ENCODE measurements at regions not wholly inside any gene's neighbourhood (a gene's known extent, or its start where the extent isn't known, plus 50 kb on each side); places are given as distances from the start of the nearest gene placed in this dataset.
"Not testable (repeated sequence)": the region's sequence is repeated elsewhere in the genome, so short reads cannot be mapped to it uniquely, and the experiment has no call there.

GRCh38 chr7:120185940-120186682 lies 86.9 kb upstream of the KCND2 start:
- DNase-seq (ENCODE audit: insufficient read length, low spot score) (no peak), FAIRE-seq (no peak)
- no peak for TF ChIP-seq POU2F2 (IDR thresholded peaks at IDR 0.05; ENCODE audit: low read depth, low read length)
- TF ChIP-seq POLR2A (IDR thresholded peaks at IDR 0.05; ENCODE audit: low read depth, low read length): no peak
- no peak for TF ChIP-seq TAF1 (IDR thresholded peaks at IDR 0.05; ENCODE audit: low read depth, low read length)
- no peak for TF ChIP-seq PAX5 (IDR thresholded peaks at IDR 0.05; ENCODE audit: insufficient read depth, low read length, severe bottlenecking)
- TF ChIP-seq POLR2AphosphoS5 (IDR thresholded peaks at IDR 0.05; ENCODE audit: low read depth, low read length): no peak
- no peak for TF ChIP-seq SPI1 (IDR thresholded peaks at IDR 0.05; ENCODE audit: low read depth, low read length)

- no peak for DNase-seq (ENCODE audit: insufficient read length, low spot score)
- no peak for FAIRE-seq
- TF ChIP-seq POU2F2 (IDR thresholded peaks at IDR 0.05; ENCODE audit: low read depth, low read length): no peak
- TF ChIP-seq PAX5 (IDR thresholded peaks at IDR 0.05; ENCODE audit: insufficient read depth, low read length, severe bottlenecking): no peak
- no peak for TF ChIP-seq SPI1 (IDR thresholded peaks at IDR 0.05; ENCODE audit: low read depth, low read length)
- TF ChIP-seq POLR2A (IDR thresholded peaks at IDR 0.05; ENCODE audit: low read depth, low read length): no peak
- no peak for TF ChIP-seq POLR2AphosphoS5 (IDR thresholded peaks at IDR 0.05; ENCODE audit: low read depth, low read length)
- TF ChIP-seq TAF1 (IDR thresholded peaks at IDR 0.05; ENCODE audit: low read depth, low read length): no peak
These were observed 86.3 kb upstream of the KCND2 start for GRCh38 chr7:120186688-120187087.

GRCh38 chr7:120189623-120190022 lies 83.4 kb upstream of the KCND2 start:
- no peak for FAIRE-seq
- no peak for DNase-seq (ENCODE audit: insufficient read length, low spot score)
- TF ChIP-seq POU2F2 (IDR thresholded peaks at IDR 0.05; ENCODE audit: low read depth, low read length) (no peak), POLR2A (IDR thresholded peaks at IDR 0.05; ENCODE audit: low read depth, low read length) (no peak), PAX5 (IDR thresholded peaks at IDR 0.05; ENCODE audit: insufficient read depth, low read length, severe bottlenecking) (no peak), TAF1 (IDR thresholded peaks at IDR 0.05; ENCODE audit: low read depth, low read length) (no peak), POLR2AphosphoS5 (IDR thresholded peaks at IDR 0.05; ENCODE audit: low read depth, low read length) (no peak), SPI1 (IDR thresholded peaks at IDR 0.05; ENCODE audit: low read depth, low read length) (no peak)

GRCh38 chr7:120190109-120190508 lies 82.9 kb upstream of the KCND2 start:
- TF ChIP-seq POU2F2 (IDR thresholded peaks at IDR 0.05; ENCODE audit: low read depth, low read length): no peak
- TF ChIP-seq SPI1 (IDR thresholded peaks at IDR 0.05; ENCODE audit: low read depth, low read length): no peak
- TF ChIP-seq PAX5 (IDR thresholded peaks at IDR 0.05; ENCODE audit: insufficient read depth, low read length, severe bottlenecking): no peak
- TF ChIP-seq POLR2AphosphoS5 (IDR thresholded peaks at IDR 0.05; ENCODE audit: low read depth, low read length): no peak
- no peak for TF ChIP-seq TAF1 (IDR thresholded peaks at IDR 0.05; ENCODE audit: low read depth, low read length)
- no peak for TF ChIP-seq POLR2A (IDR thresholded peaks at IDR 0.05; ENCODE audit: low read depth, low read length)
- DNase-seq (ENCODE audit: insufficient read length, low spot score): no peak
- FAIRE-seq: no peak

GRCh38 chr7:120190566-120190965 lies 82.4 kb upstream of the KCND2 start:
- DNase-seq (ENCODE audit: insufficient read length, low spot score): no peak
- no peak for FAIRE-seq
- TF ChIP-seq POU2F2 (IDR thresholded peaks at IDR 0.05; ENCODE audit: low read depth, low read length) (no peak), POLR2A (IDR thresholded peaks at IDR 0.05; ENCODE audit: low read depth, low read length) (no peak), TAF1 (IDR thresholded peaks at IDR 0.05; ENCODE audit: low read depth, low read length) (no peak), POLR2AphosphoS5 (IDR thresholded peaks at IDR 0.05; ENCODE audit: low read depth, low read length) (no peak)

GRCh38 chr7:120191423-120191822 lies 81.6 kb upstream of the KCND2 start:
- not testable (repeated sequence) for FAIRE-seq

GRCh38 chr7:120201290-120201689 lies 71.7 kb upstream of the KCND2 start:
- FAIRE-seq: no peak
- no peak for DNase-seq (ENCODE audit: insufficient read length, low spot score)
- no peak for TF ChIP-seq SPI1 (IDR thresholded peaks at IDR 0.05; ENCODE audit: low read depth, low read length)

More at GRCh38 chr7:120191423-120191822, 81.6 kb upstream of the KCND2 start:
- not testable (repeated sequence) for DNase-seq (ENCODE audit: insufficient read length, low spot score)

- no peak for DNase-seq (ENCODE audit: insufficient read length, low spot score)
- FAIRE-seq: no peak
- TF ChIP-seq POU2F2 (IDR thresholded peaks at IDR 0.05; ENCODE audit: low read depth, low read length) (no peak), PAX5 (IDR thresholded peaks at IDR 0.05; ENCODE audit: insufficient read depth, low read length, severe bottlenecking) (no peak)
These were observed 67.9 kb upstream of the KCND2 start for GRCh38 chr7:120205101-120205500.

GRCh38 chr7:120207037-120207436 lies 65.9 kb upstream of the KCND2 start:
- no peak for TF ChIP-seq PAX5 (IDR thresholded peaks at IDR 0.05; ENCODE audit: insufficient read depth, low read length, severe bottlenecking)
- no peak for DNase-seq (ENCODE audit: insufficient read length, low spot score)

GRCh38 chr7:120215654-120216053 lies 57.3 kb upstream of the KCND2 start:
- TF ChIP-seq SPI1 (IDR thresholded peaks at IDR 0.05; ENCODE audit: low read depth, low read length) (no peak), PAX5 (IDR thresholded peaks at IDR 0.05; ENCODE audit: insufficient read depth, low read length, severe bottlenecking) (no peak), POLR2A (IDR thresholded peaks at IDR 0.05; ENCODE audit: low read depth, low read length) (no peak), POU2F2 (IDR thresholded peaks at IDR 0.05; ENCODE audit: low read depth, low read length) (no peak), POLR2AphosphoS5 (IDR thresholded peaks at IDR 0.05; ENCODE audit: low read depth, low read length) (no peak)
- no peak for DNase-seq (ENCODE audit: insufficient read length, low spot score)

More at GRCh38 chr7:120207037-120207436, 65.9 kb upstream of the KCND2 start:
- FAIRE-seq: no peak

GRCh38 chr7:120216947-120217346 lies 56.0 kb upstream of the KCND2 start:
- DNase-seq (ENCODE audit: insufficient read length, low spot score) (no peak), FAIRE-seq (no peak)
- no peak for TF ChIP-seq POU2F2 (IDR thresholded peaks at IDR 0.05; ENCODE audit: low read depth, low read length)
- TF ChIP-seq POLR2AphosphoS5 (IDR thresholded peaks at IDR 0.05; ENCODE audit: low read depth, low read length): no peak
- no peak for TF ChIP-seq SPI1 (IDR thresholded peaks at IDR 0.05; ENCODE audit: low read depth, low read length)
- TF ChIP-seq PAX5 (IDR thresholded peaks at IDR 0.05; ENCODE audit: insufficient read depth, low read length, severe bottlenecking): no peak
- no peak for TF ChIP-seq TAF1 (IDR thresholded peaks at IDR 0.05; ENCODE audit: low read depth, low read length)
- no peak for TF ChIP-seq POLR2A (IDR thresholded peaks at IDR 0.05; ENCODE audit: low read depth, low read length)

More at GRCh38 chr7:120215654-120216053, 57.3 kb upstream of the KCND2 start:
- FAIRE-seq: no peak
